ENCODE measurements at regions not wholly inside any gene's neighbourhood (a gene's known extent, or its start where the extent isn't known, plus 50 kb on each side); places are given as distances from the start of the nearest gene placed in this dataset.
A peak's percentile ranks its signal among the peaks of the same experiment; 100 is the strongest.

DNA sequence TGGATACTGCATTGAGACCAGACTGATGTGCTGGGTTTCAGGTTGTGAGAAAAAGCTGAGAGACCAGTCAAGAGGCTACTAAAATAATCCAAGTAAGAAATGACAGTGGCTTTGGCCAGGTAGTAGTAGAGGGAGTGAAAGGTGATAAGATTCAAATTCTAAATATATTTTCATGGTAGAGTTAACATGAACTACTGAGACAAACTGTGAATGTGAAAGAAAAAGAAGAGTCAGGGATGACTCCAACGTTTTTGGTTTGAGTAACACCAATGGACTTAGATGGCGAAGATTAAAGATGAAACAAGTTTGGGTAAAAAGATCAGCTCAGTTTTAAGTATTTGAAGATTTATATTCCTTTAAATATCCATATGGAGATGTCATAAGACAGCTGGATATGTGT is 209.4 kb downstream of the ZEB2 start:
- no peak overlapping the region for H3K4me3 Mint-ChIP-seq
- H3K36me3 Mint-ChIP-seq = peaks cover 44% of the 10 kb centered on the region
- no peaks in the 10 kb centered on the region for H3K27me3 Mint-ChIP-seq
- H3K4me1 Mint-ChIP-seq = peaks cover 19% of the 10 kb centered on the region
- no peak for DNase-seq
- H3K27ac Mint-ChIP-seq = no peak overlapping the region
- H3K9me3 Mint-ChIP-seq = peaks cover 27% of the 10 kb centered on the region

DNA sequence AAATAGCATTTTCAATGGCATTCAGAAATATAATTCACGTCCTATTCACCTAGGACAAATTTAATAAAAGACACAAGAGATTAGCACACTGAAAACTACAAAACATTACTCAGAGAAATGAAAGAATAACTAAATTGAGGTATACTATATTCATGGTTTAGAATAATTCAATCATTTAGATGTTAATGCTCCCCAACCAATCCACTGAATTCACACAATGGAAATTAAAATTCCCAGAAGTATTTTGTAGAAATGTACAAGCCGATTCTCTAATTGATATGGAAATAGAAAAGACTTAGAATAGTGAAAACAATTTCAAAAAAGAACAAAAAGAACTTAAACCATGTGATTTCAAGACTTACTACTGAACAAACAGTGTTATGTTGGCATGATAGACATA is 212.2 kb downstream of the ZEB2 start:
- peaks cover 45% of the 10 kb centered on the region for H3K36me3 Mint-ChIP-seq
- H3K4me1 Mint-ChIP-seq = peaks cover 25% of the 10 kb centered on the region
- DNase-seq = no peak
- H3K9me3 Mint-ChIP-seq = peaks cover 19% of the 10 kb centered on the region
- H3K4me3 Mint-ChIP-seq = no peak overlapping the region
- H3K27me3 Mint-ChIP-seq = no peaks in the 10 kb centered on the region
- H3K27ac Mint-ChIP-seq = no peak overlapping the region

DNA sequence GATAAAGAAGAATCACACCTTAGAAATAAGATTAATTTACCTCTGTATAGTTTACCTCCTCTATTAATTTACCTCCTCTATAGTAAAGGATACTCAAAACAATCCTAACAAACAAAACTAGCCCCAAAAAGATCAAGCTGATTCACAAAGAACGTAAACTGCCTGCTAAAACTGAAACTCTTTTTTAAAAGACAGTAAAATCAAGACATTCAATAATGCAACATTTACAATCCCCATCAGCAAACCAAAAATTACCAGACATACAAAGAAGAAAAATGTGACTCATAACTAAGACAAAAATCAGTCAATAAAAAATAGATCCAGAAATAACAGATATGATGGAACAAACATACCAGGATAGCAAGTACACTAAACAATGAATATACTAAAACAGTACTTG is 215.7 kb downstream of the ZEB2 start:
- Mint-ChIP-seq H3K27me3 (no peaks in the 10 kb centered on the region), H3K36me3 (peaks cover 28% of the 10 kb centered on the region), H3K4me1 (peaks cover 15% of the 10 kb centered on the region), H3K27ac (no peak overlapping the region), H3K4me3 (no peak overlapping the region), H3K9me3 (peaks cover 5% of the 10 kb centered on the region)
- no peak for DNase-seq

DNA sequence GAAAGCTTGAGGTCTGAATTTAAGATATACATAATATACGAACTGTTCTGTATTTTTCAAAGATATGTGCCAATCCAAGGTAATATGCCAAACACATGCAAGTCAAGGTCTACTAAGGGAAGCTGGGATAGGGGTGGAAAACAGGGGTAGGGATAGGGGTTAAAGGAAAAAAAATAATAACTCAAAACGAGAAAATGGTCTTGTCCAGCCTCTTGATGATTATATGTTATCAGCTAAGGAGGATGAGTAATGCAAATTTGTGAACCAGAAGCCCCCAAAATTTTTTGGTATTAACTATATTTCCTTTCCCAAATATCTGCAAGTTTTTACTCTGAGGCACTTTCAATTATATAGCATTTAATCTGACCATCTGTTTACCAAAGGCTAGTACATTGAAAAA is 219.3 kb downstream of the ZEB2 start:
- no peaks in the 10 kb centered on the region for H3K27me3 Mint-ChIP-seq
- no peak for DNase-seq
- H3K9me3 Mint-ChIP-seq = no peaks in the 10 kb centered on the region
- H3K36me3 Mint-ChIP-seq = peaks cover 16% of the 10 kb centered on the region
- H3K27ac Mint-ChIP-seq = no peak overlapping the region
- H3K4me3 Mint-ChIP-seq = no peak overlapping the region
- H3K4me1 Mint-ChIP-seq = peaks cover 12% of the 10 kb centered on the region

DNA sequence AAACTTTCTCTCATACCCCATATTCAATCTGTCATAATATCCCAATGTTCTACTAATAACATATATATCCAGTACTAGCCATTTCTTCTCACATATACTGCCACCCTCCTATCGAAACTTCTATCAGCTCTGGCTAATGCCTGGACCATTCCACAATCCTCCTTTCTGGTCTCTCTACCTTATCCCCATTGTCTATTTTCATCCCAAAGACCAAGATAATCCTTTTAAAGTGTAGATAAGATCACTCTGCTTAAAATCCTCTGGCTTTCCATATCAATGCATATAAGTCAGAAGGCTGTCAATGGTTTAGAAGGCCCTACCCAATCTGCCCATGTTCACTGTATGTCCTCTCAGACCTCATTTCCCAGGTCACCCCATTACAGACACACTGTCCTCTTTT is 229.6 kb downstream of the ZEB2 start:
- no peak for DNase-seq
- Mint-ChIP-seq H3K27ac (no peak overlapping the region), H3K4me1 (peaks cover 4% of the 10 kb centered on the region), H3K27me3 (no peaks in the 10 kb centered on the region), H3K36me3 (peaks cover 34% of the 10 kb centered on the region), H3K4me3 (no peak overlapping the region), H3K9me3 (peaks cover 9% of the 10 kb centered on the region)

DNA sequence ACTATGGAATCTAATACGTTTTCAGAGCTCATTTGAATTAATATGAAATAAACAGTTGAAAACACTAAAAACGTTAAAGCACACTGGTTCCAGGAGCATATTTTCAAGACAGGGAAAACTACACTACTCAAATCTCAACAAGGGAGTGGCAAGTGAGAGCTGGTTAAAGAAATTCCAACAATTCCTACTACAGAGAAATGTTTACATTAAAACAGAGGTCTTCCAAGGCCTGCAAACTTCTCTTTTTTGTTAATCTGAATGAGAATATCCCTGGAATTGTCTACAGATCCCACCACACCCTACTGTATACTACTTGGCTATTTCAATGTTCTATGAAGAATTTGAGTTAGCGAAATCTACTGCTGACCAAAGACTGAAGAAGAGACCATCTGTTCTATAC is 231.5 kb downstream of the ZEB2 start:
- H3K27me3 Mint-ChIP-seq = no peaks in the 10 kb centered on the region
- no peak for DNase-seq
- H3K4me1 Mint-ChIP-seq = peaks cover 5% of the 10 kb centered on the region
- H3K9me3 Mint-ChIP-seq = peaks cover 9% of the 10 kb centered on the region
- no peak overlapping the region for H3K4me3 Mint-ChIP-seq
- no peak overlapping the region for H3K27ac Mint-ChIP-seq
- peaks cover 26% of the 10 kb centered on the region for H3K36me3 Mint-ChIP-seq

DNA sequence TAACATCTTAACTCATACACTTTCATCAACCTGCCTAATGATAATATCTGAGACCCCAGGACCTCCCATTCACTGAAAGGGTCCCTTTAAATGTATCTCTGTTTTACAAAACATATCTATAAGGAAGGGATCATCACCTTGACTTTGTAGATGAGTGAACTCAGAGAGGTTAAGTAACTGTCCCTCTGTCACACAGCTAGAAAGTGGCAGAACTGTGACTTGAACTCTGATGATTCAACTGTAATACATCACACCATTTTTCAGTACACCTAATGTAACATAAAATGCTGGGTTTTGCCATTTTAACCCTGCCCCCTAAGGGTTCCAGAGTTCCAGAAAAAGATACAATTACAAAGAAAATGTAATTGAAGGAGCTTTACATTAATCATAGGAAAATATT is 234.6 kb downstream of the ZEB2 start:
- no peak for DNase-seq
- H3K27ac Mint-ChIP-seq = no peak overlapping the region

DNA sequence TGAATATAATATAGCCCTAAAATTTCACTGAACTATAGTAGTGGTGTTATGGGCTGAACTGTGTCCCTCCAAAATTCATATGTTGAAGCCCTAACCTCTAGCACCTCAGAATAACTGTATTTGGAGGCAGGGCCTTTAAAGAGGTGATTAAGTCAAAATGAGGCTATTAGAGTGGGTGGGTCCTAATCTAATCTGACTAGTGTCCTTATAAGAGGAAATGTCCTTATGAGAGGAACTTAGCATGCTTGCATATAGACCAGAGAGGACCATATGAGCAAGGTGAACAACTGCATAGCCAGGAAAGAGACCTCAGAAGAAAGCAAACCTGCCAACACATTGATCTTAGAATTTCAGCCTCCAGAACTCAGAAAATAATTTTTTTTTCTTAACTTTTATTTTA is 238.4 kb downstream of the ZEB2 start:
- DNase-seq = no peak
- Mint-ChIP-seq H3K36me3 (peaks cover 2% of the 10 kb centered on the region), H3K4me3 (no peak overlapping the region), H3K27ac (no peak overlapping the region), H3K9me3 (no peaks in the 10 kb centered on the region), H3K4me1 (peaks cover 28% of the 10 kb centered on the region), H3K27me3 (no peaks in the 10 kb centered on the region)

More for the DNA sequence above, 234.6 kb downstream of the ZEB2 start:
- Mint-ChIP-seq H3K4me1 (peaks cover 10% of the 10 kb centered on the region), H3K27me3 (no peaks in the 10 kb centered on the region), H3K36me3 (peaks cover 11% of the 10 kb centered on the region), H3K4me3 (no peak overlapping the region), H3K9me3 (peaks cover 4% of the 10 kb centered on the region)

DNA sequence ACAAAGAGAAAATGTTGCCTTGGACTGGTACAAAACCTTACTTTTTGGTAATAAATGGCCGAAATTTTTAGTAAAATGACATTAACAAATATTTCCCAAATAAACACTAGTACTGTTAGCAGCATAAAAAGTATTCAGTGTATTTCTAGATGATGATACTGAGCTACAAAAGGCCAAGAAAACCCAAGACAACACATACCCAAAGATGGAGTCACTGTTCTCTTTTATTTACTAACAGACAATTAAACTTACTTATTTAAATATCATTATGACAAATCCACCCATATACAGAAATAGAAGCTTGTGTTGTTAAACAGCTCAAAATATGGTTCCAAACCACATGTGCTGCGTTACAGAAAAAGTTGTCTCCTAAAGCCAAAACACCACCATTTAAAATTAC is 239.9 kb downstream of the ZEB2 start:
- peaks cover 2% of the 10 kb centered on the region for H3K36me3 Mint-ChIP-seq
- H3K4me1 Mint-ChIP-seq = peaks cover 25% of the 10 kb centered on the region
- no peak for DNase-seq
- no peak overlapping the region for H3K27ac Mint-ChIP-seq
- H3K27me3 Mint-ChIP-seq = no peaks in the 10 kb centered on the region
- H3K9me3 Mint-ChIP-seq = no peaks in the 10 kb centered on the region
- no peak overlapping the region for H3K4me3 Mint-ChIP-seq

DNA sequence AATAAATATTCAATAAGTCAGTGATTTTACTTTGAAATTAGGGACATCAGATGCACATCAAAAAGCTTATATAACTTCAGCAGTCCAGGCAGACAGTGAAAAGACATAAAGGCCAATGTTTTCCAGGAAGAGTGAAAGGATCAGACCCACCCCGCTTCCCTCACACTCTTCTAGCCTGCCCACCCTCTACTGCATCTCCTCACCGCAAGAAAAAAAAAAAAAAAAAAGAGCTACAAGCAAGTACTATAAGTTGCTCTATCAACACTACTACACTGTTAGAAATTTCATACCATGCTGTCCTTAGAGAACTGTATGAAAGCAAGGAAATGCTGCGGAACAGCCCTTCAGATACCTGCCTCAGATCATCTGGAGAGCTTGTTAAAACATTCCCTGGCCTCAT is 240.8 kb downstream of the ZEB2 start:
- H3K4me1 Mint-ChIP-seq = peaks cover 25% of the 10 kb centered on the region
- peaks cover 2% of the 10 kb centered on the region for H3K36me3 Mint-ChIP-seq
- H3K27me3 Mint-ChIP-seq = no peaks in the 10 kb centered on the region
- H3K4me3 Mint-ChIP-seq = no peak overlapping the region
- no peaks in the 10 kb centered on the region for H3K9me3 Mint-ChIP-seq
- H3K27ac Mint-ChIP-seq = no peak overlapping the region
- DNase-seq = no peak

DNA sequence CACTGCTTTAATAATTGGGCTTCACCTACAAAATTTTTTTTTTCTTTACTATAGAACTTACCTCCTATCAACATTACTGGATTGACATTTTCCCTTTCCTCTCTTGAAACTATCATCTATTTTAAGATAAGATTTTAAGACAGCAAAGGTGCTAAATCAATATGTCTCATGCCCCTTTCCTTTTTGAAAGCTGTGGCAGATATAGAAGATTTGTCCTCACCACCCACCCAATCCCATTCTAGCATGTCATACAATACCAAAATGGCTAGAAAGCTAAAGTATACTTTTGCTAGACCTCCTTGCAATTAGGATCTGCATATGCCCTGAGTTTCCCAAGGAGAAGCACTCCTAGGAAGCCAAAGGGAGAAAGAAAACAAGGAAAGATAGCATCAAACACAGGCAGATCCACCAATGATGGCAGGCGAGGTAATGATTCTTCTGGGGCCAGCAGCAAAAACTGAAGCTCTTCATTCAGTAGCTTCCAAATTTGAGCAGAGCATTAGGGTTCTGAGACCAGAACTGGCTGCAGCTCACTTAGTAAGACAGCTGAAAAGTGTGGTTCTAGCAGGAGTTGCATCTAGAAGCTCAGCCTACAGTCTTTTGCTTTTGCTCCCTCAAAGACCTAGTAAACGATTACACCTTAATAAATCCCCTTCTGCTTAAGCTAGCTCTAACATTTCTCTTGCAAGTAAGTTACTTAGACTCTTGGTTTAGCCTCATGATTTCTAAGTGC is 242.1 kb downstream of the ZEB2 start:
- no peaks in the 10 kb centered on the region for H3K27me3 Mint-ChIP-seq
- H3K4me1 Mint-ChIP-seq = peaks cover 25% of the 10 kb centered on the region
- no peak overlapping the region for H3K4me3 Mint-ChIP-seq
- H3K9me3 Mint-ChIP-seq = no peaks in the 10 kb centered on the region
- no peak overlapping the region for H3K27ac Mint-ChIP-seq
- DNase-seq = no peak
- H3K36me3 Mint-ChIP-seq = peaks cover 6% of the 10 kb centered on the region

DNA sequence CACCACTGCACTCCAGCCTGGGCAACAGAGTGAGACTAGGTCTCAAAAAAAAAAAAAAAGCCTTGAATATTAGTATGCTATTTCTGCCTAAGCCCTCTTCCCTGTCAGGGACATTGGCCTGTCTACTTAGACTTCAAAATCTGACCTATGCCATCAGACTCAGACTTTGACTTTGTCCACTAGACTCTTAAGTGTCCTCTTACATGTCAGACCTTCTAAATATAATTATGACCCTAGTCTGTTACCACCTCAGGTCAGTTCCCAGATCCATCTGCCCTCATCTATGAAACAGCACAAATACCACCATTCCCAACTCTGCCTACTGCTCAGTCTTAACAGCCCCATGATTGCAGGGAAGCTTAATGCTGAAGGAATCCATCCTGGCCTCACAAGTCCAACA is 244.6 kb downstream of the ZEB2 start:
- no peak overlapping the region for H3K27ac Mint-ChIP-seq
- peaks cover 6% of the 10 kb centered on the region for H3K36me3 Mint-ChIP-seq
- H3K4me3 Mint-ChIP-seq = no peak overlapping the region
- no peak for DNase-seq
- H3K4me1 Mint-ChIP-seq = peaks cover 28% of the 10 kb centered on the region
- no peaks in the 10 kb centered on the region for H3K27me3 Mint-ChIP-seq
- no peaks in the 10 kb centered on the region for H3K9me3 Mint-ChIP-seq

DNA sequence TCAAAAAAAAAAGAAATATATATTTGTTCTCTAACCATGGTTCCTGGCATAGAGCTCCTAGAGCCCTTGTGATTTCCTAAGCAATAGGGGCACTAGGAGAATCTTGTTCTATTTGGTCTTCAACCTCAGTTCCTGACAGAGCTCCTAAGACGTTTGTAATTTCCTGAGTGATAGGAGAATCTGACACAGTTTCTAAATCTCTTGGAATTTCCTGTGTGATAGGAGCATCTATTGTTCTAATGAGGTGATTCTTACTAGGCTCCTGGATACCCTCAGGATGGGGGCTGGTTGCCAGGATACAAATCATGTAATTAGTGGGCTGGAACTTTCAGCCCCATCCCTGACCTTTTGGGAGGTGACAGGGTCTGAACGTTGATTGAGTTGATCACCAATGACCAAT is 245.8 kb downstream of the ZEB2 start:
- Mint-ChIP-seq H3K9me3 (no peaks in the 10 kb centered on the region), H3K36me3 (peaks cover 8% of the 10 kb centered on the region), H3K27ac (no peak overlapping the region), H3K27me3 (no peaks in the 10 kb centered on the region), H3K4me1 (peaks cover 22% of the 10 kb centered on the region), H3K4me3 (no peak overlapping the region)
- DNase-seq = no peak

DNA sequence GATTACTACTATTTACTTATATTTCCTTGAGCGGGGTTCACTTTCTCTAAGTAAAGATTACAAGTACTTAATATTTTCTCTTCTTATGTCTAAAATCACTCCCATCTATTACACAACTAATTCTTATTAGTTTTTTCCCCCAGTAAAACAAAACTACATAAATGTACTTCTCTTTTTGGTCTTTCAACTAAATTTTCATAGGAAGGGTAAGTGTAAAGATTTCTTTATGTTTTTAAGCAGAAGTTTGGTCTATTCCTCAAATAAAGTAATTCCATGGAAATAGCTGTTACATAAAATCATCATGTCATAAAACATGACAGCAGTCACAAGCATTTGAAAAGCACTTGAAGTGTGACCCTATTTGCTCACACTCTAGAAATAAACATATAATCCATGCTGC is 249.0 kb downstream of the ZEB2 start:
- Mint-ChIP-seq H3K4me1 (peaks cover 34% of the 10 kb centered on the region), H3K27ac (no peak overlapping the region), H3K27me3 (no peaks in the 10 kb centered on the region), H3K4me3 (no peak overlapping the region), H3K9me3 (no peaks in the 10 kb centered on the region), H3K36me3 (peaks cover 17% of the 10 kb centered on the region)
- DNase-seq = no peak

DNA sequence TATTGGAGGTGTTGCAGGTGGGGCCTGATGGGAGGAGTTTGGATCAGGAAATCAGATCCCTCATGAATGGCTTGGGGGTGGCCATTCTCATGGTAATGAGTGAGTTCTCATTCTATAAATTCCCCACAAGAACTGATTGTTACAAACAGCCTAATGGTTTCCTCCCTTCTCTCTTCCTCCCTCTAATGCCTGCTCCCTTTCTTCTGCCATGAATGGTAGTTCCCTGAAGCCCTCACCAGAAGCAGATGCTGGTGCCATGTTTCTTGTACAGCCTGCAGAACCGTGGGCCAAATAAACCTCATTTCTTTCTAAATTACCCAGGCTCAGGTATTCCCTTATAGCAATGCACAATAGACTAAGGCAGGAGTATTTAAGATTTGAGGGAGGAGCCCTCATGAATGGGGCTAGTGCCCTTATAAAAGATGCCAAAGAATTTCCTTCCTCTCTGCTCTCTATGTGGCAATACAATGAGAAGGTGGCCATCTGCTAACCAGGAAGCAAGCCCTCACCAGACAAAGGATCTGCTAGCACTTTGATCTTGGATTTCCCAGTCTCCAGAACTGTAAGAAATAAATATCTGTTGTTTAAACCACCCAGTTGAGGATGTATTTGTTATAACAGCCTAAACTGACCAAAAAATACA is 251.8 kb downstream of the ZEB2 start:
- peak overlapping the region; percentile 81 for H3K27ac Mint-ChIP-seq
- DNase-seq = no peak
- H3K27me3 Mint-ChIP-seq = no peaks in the 10 kb centered on the region
- H3K9me3 Mint-ChIP-seq = peaks cover 3% of the 10 kb centered on the region
- H3K36me3 Mint-ChIP-seq = peaks cover 24% of the 10 kb centered on the region
- no peak overlapping the region for H3K4me3 Mint-ChIP-seq
- peaks cover 46% of the 10 kb centered on the region for H3K4me1 Mint-ChIP-seq

DNA sequence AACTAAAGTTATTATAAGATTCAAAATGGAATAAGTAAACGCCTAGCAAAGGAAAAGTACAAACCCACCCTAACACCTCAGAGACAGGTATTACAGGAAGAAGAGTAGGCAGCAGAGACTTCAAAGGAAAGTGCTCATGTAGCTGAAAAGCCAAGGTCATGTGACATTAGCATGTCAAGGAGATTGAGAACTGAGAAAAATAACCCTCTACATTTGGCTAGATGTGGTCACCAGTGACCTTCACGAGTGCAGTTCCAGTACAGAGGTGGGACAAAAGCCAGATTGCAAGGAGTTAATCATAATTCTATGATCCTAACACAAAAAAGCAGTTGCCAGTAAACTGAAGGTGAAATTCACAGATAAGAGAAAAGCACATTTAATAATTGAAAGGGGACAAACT is 252.7 kb downstream of the ZEB2 start:
- peak; percentile 21 for DNase-seq
- Mint-ChIP-seq H3K4me3 (peak overlapping the region; percentile 40), H3K9me3 (peaks cover 3% of the 10 kb centered on the region), H3K36me3 (peaks cover 24% of the 10 kb centered on the region), H3K27ac (peak overlapping the region; percentile 81), H3K4me1 (peaks cover 43% of the 10 kb centered on the region), H3K27me3 (no peaks in the 10 kb centered on the region)
